MCF 10A (cell line): ENCODE measurements at regions not wholly inside any gene's neighbourhood (a gene's known extent, or its start where the extent isn't known, plus 50 kb on each side); places are given as distances from the start of the nearest gene placed in this dataset.
A peak's percentile ranks its signal among the peaks of the same experiment; 100 is the strongest.

Experiments used
- BruUV-seq: library from RNA; stranded (reverse); fragments of 400-500 nt; replicated peaks from 2 replicates; lab custom pipeline; 2021; lab: Mats Ljungman, UMichigan
- CTCF ChIA-PET: fragments of 300-600 bp; sonication (Branson Sonifier 250); formaldehyde crosslinking; extraction: SDS; loops from one replicate; lab custom pipeline; 2021; ENCODE audit warnings: antibody characterized with exemption, inconsistent platforms; lab: Yijun Ruan, JAX
- POLR2A ChIA-PET: fragments of 300-600, 350-650 bp; sonication (Branson Sonifier 250); formaldehyde crosslinking; extraction: SDS; loops from one replicate; lab custom pipeline; 2020; ENCODE audit warnings: antibody characterized with exemption, inconsistent platforms; lab: Yijun Ruan, JAX
- DNase-seq: peaks from one replicate; pipeline ENCODE4 v3.0.0-alpha.2; 2018; ENCODE audit not compliant: unreplicated experiment
- H3K27ac Mint-ChIP-seq: one replicate; pipeline ENCODE4 v1.8.0; 2022; ENCODE audit warnings: mild to moderate bottlenecking, low read depth, mixed read lengths; ENCODE audit not compliant: unreplicated experiment
- H3K27me3 Mint-ChIP-seq: one replicate; pipeline ENCODE4 v1.8.0; 2022; ENCODE audit warnings: mixed read lengths; ENCODE audit not compliant: insufficient read depth, unreplicated experiment
- H3K36me3 Mint-ChIP-seq: one replicate; pipeline ENCODE4 v1.8.0; 2022; ENCODE audit warnings: mild to moderate bottlenecking, moderate library complexity, mixed read lengths; ENCODE audit not compliant: insufficient read depth, unreplicated experiment
- H3K4me1 Mint-ChIP-seq: one replicate; pipeline ENCODE4 v1.8.0; 2022; ENCODE audit warnings: mixed read lengths; ENCODE audit not compliant: insufficient read depth, unreplicated experiment
- H3K4me3 Mint-ChIP-seq: one replicate; pipeline ENCODE4 v1.8.0; 2022; ENCODE audit warnings: mild to moderate bottlenecking, moderate library complexity, mixed read lengths; ENCODE audit not compliant: unreplicated experiment
- H3K9me3 Mint-ChIP-seq: one replicate; pipeline ENCODE4 v1.8.0; 2022; ENCODE audit warnings: mixed read lengths; ENCODE audit not compliant: unreplicated experiment
- CTCF ChIP-seq: fragments of 200-600 bp; IDR thresholded peaks from one replicate; pipeline ENCODE4 v1.8.0; 2022; ENCODE audit warnings: antibody characterized with exemption, mild to moderate bottlenecking; ENCODE audit not compliant: unreplicated experiment
- intact Hi-C: fragments of 100-400 bp; cut with micrococcal nuclease; formaldehyde crosslinking; loops from 2 replicates; pipeline ENCODE4 v1.14.1; 2022

GRCh38 chr5:87829217-87829551 is 416.5 kb upstream of the CCNH start:
- peak; percentile 89 for DNase-seq
- no TSS peak for BruUV-seq
- H3K27ac Mint-ChIP-seq, result no peak overlapping the region
- ChIA-PET POLR2A (interaction anchor here (0.6 kb wide), 1 partner anchor 94 kb away, joined by 3 read pairs; no protein-coding TSS in a partner anchor), CTCF (interaction anchor here (0.6 to 1.6 kb wide), 2 partner anchors 13 to 861 kb away, joined by 3 to 7 read pairs; no protein-coding TSS in a partner anchor)
- no peak overlapping the region for H3K4me3 Mint-ChIP-seq
- intact Hi-C loops, result no loop called here
- H3K9me3 Mint-ChIP-seq, result peaks cover 8% of the 10 kb centered on the region
- H3K4me1 Mint-ChIP-seq, result peaks cover 5% of the 10 kb centered on the region
- no peaks in the 10 kb centered on the region for H3K27me3 Mint-ChIP-seq
- no peak for TF ChIP-seq CTCF
- H3K36me3 Mint-ChIP-seq, result no peaks in the 10 kb centered on the region

- Mint-ChIP-seq H3K4me3 (no peak overlapping the region), H3K27ac (no peak overlapping the region), H3K4me1 (peaks cover 5% of the 10 kb centered on the region), H3K9me3 (peaks cover 8% of the 10 kb centered on the region), H3K27me3 (no peaks in the 10 kb centered on the region), H3K36me3 (no peaks in the 10 kb centered on the region)
- CTCF ChIA-PET, result interaction anchor here (1.6 kb wide), 1 partner anchor 862 kb away, joined by 7 read pairs; no protein-coding TSS in a partner anchor
- BruUV-seq, result no TSS peak
- POLR2A ChIA-PET, result interaction anchor here (0.6 kb wide), 1 partner anchor 94 kb away, joined by 3 read pairs; no protein-coding TSS in a partner anchor
- DNase-seq, result no peak
- intact Hi-C loops, result no loop called here
- TF ChIP-seq CTCF, result no peak
Observed at GRCh38 chr5:87828545-87829216, 416.0 kb upstream of the CCNH start.

GRCh38 chr5:87827539-87827938 is 414.8 kb upstream of the CCNH start:
- BruUV-seq, result no TSS peak
- intact Hi-C loops, result no loop called here

More at GRCh38 chr5:87827539-87827938, 414.8 kb upstream of the CCNH start:
- Mint-ChIP-seq H3K27ac (no peak overlapping the region), H3K4me1 (peaks cover 5% of the 10 kb centered on the region), H3K27me3 (peaks cover 6% of the 10 kb centered on the region), H3K36me3 (no peaks in the 10 kb centered on the region), H3K4me3 (no peak overlapping the region), H3K9me3 (peaks cover 2% of the 10 kb centered on the region)
- no peak for TF ChIP-seq CTCF
- no peak for DNase-seq
- ChIA-PET POLR2A (no interaction called here), CTCF (interaction anchor here (1.4 to 1.6 kb wide), 2 partner anchors 17 to 863 kb away, joined by 3 to 7 read pairs; no protein-coding TSS in a partner anchor)
